Ovary (tissue), 3 donors: ENCODE measurements at regions not wholly inside any gene's neighbourhood (a gene's known extent, or its start where the extent isn't known, plus 50 kb on each side); places are given as distances from the start of the nearest gene placed in this dataset.

ENCODE experiments used
- EP300 ChIP-seq: sonication (generic); formaldehyde crosslinking; IDR thresholded peaks from one replicate; pipeline ENCODE4 v1.6.1; 2017; ENCODE audit warnings: antibody characterized with exemption
- TF ChIP-seq, protein P1 (sequence below), 3 donors: fragments of 450-650 bp in 2 of 3; fragments of 200-600 bp in 1 of 3; IDR thresholded peaks; one replicate each; pipeline versions ENCODE4 v1.5.1 to v1.8.0; 2016 to 2022; ENCODE audit warnings: antibody characterized with exemption in 3 of 3, mild to moderate bottlenecking in 1 of 3
- donor health status: DM: no; HTN: no; CAD: no.

DNA sequence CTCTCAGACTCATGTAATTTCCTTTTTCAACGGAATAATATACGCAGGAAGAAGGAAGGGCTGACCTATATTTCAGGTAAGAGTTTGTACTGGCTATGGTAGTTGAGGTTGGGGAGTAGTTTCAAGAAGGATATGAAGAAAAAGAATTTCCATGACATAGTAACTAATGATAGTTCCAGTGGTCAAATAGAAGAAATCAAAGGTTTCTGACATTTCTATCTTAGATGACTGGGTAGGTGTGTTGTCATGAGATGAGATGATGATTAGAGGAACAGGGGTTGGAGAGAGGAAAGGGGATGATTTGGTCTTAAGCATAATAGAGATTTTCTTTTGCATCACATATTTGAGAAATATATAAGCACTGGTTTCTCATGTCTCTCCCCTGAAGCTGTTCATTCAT lies 166.0 kb downstream of the SPATA31D1 start:
- no peak for TF ChIP-seq EP300
- TF ChIP-seq, protein P1, sequence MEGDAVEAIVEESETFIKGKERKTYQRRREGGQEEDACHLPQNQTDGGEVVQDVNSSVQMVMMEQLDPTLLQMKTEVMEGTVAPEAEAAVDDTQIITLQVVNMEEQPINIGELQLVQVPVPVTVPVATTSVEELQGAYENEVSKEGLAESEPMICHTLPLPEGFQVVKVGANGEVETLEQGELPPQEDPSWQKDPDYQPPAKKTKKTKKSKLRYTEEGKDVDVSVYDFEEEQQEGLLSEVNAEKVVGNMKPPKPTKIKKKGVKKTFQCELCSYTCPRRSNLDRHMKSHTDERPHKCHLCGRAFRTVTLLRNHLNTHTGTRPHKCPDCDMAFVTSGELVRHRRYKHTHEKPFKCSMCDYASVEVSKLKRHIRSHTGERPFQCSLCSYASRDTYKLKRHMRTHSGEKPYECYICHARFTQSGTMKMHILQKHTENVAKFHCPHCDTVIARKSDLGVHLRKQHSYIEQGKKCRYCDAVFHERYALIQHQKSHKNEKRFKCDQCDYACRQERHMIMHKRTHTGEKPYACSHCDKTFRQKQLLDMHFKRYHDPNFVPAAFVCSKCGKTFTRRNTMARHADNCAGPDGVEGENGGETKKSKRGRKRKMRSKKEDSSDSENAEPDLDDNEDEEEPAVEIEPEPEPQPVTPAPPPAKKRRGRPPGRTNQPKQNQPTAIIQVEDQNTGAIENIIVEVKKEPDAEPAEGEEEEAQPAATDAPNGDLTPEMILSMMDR (IDR thresholded peaks at IDR 0.05) = no peak
